GM23248 (cell line): ENCODE measurements at regions not wholly inside any gene's neighbourhood (a gene's known extent, or its start where the extent isn't known, plus 50 kb on each side); places are given as distances from the start of the nearest gene placed in this dataset.

ENCODE experiments used
- DNase-seq: peaks from one replicate; pipeline ENCODE4 v3.0.0-alpha.2; 2015
- H2AFZ ChIP-seq: fragments of 200-600 bp; sonication (generic); 2 replicates; pipeline ENCODE4 v1.6.1; 2016; ENCODE audit warnings: antibody characterized with exemption
- H3F3A ChIP-seq: fragments of 200-600 bp; sonication (generic); 2 replicates; pipeline ENCODE4 v1.6.1; 2016; ENCODE audit warnings: mild to moderate bottlenecking, antibody characterized with exemption, mixed run types; ENCODE audit not compliant: insufficient read depth
- H3K27ac ChIP-seq: fragments of 200-600 bp; sonication (generic); 2 replicates; pipeline ENCODE4 v1.5.1; 2016; ENCODE audit warnings: mild to moderate bottlenecking
- H3K27me3 ChIP-seq: fragments of 200-600 bp; sonication (generic); replicated peaks from 2 replicates; pipeline ENCODE4 v1.6.1; 2016; ENCODE audit warnings: mild to moderate bottlenecking; ENCODE audit not compliant: insufficient read depth
- H3K36me3 ChIP-seq: fragments of 200-600 bp; sonication (generic); 2 replicates; pipeline ENCODE4 v1.6.1; 2016; ENCODE audit warnings: low read depth, mild to moderate bottlenecking
- H3K4me1 ChIP-seq: fragments of 200-600 bp; sonication (generic); 2 replicates; pipeline ENCODE4 v1.6.1; 2016; ENCODE audit warnings: mild to moderate bottlenecking; ENCODE audit not compliant: insufficient read depth
- H3K4me2 ChIP-seq: fragments of 200-600 bp; sonication (generic); one replicate; pipeline ENCODE4 v1.6.1; 2016; ENCODE audit warnings: mild to moderate bottlenecking; ENCODE audit not compliant: unreplicated experiment
- H3K4me3 ChIP-seq: fragments of 200-600 bp; sonication (generic); 2 replicates; pipeline ENCODE4 v1.5.1; 2016; ENCODE audit warnings: mild to moderate bottlenecking
- H3K79me2 ChIP-seq: fragments of 200-600 bp; sonication (generic); 2 replicates; pipeline ENCODE4 v1.6.1; 2016; ENCODE audit warnings: mild to moderate bottlenecking; ENCODE audit not compliant: insufficient read depth
- H3K9ac ChIP-seq: fragments of 200-600 bp; sonication (generic); 2 replicates; pipeline ENCODE4 v1.6.1; 2016; ENCODE audit warnings: mild to moderate bottlenecking
- H3K9me2 ChIP-seq: fragments of 200-600 bp; sonication (generic); 2 replicates; pipeline ENCODE4 v1.6.1; 2016; ENCODE audit warnings: mixed run types, mild to moderate bottlenecking, moderate library complexity; ENCODE audit not compliant: insufficient read depth
- H3K9me3 ChIP-seq: fragments of 200-600 bp; sonication (generic); one replicate; pipeline ENCODE4 v1.6.1; 2017; ENCODE audit warnings: low read depth
- H4K20me1 ChIP-seq: fragments of 200-600 bp; sonication (generic); 2 replicates; pipeline ENCODE4 v1.6.0; 2016; ENCODE audit not compliant: insufficient read depth
- EZH2 ChIP-seq: fragments of 200-600 bp; sonication (generic); IDR thresholded peaks from 2 replicates; pipeline ENCODE4 v1.6.1; 2018; ENCODE audit warnings: antibody characterized with exemption, mild to moderate bottlenecking; ENCODE audit not compliant: insufficient read depth, poor library complexity, severe bottlenecking
- EZH2phosphoT487 ChIP-seq: fragments of 200-600 bp; sonication (generic); IDR thresholded peaks from 2 replicates; pipeline ENCODE4 v1.6.1; 2018; ENCODE audit warnings: antibody characterized with exemption, moderate library complexity, mild to moderate bottlenecking, low read depth; ENCODE audit not compliant: insufficient read depth
- WGBS, 2 experiments: methylation state at CpG; one replicate each; pipeline ENCODE4 v1.1.6; 2015 to 2017; ENCODE audit warnings: low lambda C conversion rate in 2 of 2, low coverage in 1 of 2; ENCODE audit errors: missing lambda C conversion rate in 2 of 2; 5-methylcytosine and 5-hydroxymethylcytosine counted together
- in situ Hi-C: fragments of 300-500 bp; cut with MboI; formaldehyde crosslinking; loops from 2 replicates; pipeline ENCODE4 v1.15.0; 2020

- Histone ChIP-seq H2AFZ (no peak overlapping the region), H3K9me2 (no peaks in the 10 kb centered on the region), H3K79me2 (no peaks in the 10 kb centered on the region), H3K4me2 (no peak overlapping the region), H3K27me3 (no peaks in the 10 kb centered on the region), H4K20me1 (no peaks in the 10 kb centered on the region), H3K9ac (no peak overlapping the region), H3K9me3 (no peaks in the 10 kb centered on the region), H3F3A (no peaks in the 10 kb centered on the region), H3K36me3 (no peaks in the 10 kb centered on the region), H3K27ac (no peak overlapping the region), H3K4me1 (no peaks in the 10 kb centered on the region), H3K4me3 (no peak overlapping the region)
- in situ Hi-C loops: no loop called here
- TF ChIP-seq EZH2 (no peak), EZH2phosphoT487 (no peak)
- WGBS, 2 experiments: 15 to 21% methylated on average over 2 of the region's 2 CpGs
- no peak for DNase-seq
Measured at GRCh38 chr7:10181996-10182395, 791.7 kb upstream of the PHF14 start.

- H2AFZ ChIP-seq: no peak overlapping the region
- no peak for TF ChIP-seq EZH2
- no peaks in the 10 kb centered on the region for H4K20me1 ChIP-seq
- no peak overlapping the region for H3K4me3 ChIP-seq
- H3K27me3 ChIP-seq: no peaks in the 10 kb centered on the region
- no peaks in the 10 kb centered on the region for H3K4me1 ChIP-seq
- WGBS, 2 experiments: 31 to 57% methylated on average over 3 of the region's 3 CpGs
- no peak overlapping the region for H3K27ac ChIP-seq
- no peaks in the 10 kb centered on the region for H3K9me2 ChIP-seq
- in situ Hi-C loops: no loop called here
- no peaks in the 10 kb centered on the region for H3F3A ChIP-seq
- no peak overlapping the region for H3K4me2 ChIP-seq
- no peaks in the 10 kb centered on the region for H3K36me3 ChIP-seq
- H3K9ac ChIP-seq: no peak overlapping the region
- H3K9me3 ChIP-seq: no peaks in the 10 kb centered on the region
- H3K79me2 ChIP-seq: no peaks in the 10 kb centered on the region
- DNase-seq: no peak
Measured at GRCh38 chr7:10192074-10192473, 781.6 kb upstream of the PHF14 start.

DNA sequence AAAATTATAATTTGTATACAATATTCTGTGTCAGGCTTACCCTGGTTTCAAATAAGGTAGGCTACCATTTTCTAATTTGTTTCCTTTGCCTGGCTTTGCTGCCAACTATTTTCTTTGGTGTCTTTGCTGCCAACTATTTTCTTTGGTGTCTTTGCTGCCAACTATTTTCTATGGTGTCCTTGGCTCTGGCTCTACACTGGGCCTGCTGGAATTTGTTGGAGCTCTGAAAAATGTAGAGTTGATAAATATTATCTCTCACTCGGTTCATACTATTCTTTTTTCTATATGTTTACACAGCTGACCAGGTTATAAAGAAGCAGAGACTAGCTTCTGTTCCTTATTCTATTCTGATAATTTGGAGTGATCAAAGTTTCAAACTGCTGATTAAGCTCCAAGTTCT, 768.0 kb upstream of the PHF14 start:
- Histone ChIP-seq H3K9me2 (no peaks in the 10 kb centered on the region), H3K27ac (no peak overlapping the region), H4K20me1 (no peaks in the 10 kb centered on the region), H3F3A (no peaks in the 10 kb centered on the region), H3K9ac (no peak overlapping the region), H3K36me3 (no peaks in the 10 kb centered on the region), H3K79me2 (no peaks in the 10 kb centered on the region), H3K4me3 (no peak overlapping the region), H3K9me3 (no peaks in the 10 kb centered on the region), H3K27me3 (no peaks in the 10 kb centered on the region), H3K4me1 (no peaks in the 10 kb centered on the region), H2AFZ (no peak overlapping the region), H3K4me2 (no peak overlapping the region)
- in situ Hi-C loops: no loop called here
- no peak for DNase-seq
- TF ChIP-seq EZH2: no peak
- TF ChIP-seq EZH2phosphoT487: no peak
- 4 to 8% methylated on average over 1 of the region's 1 CpG for WGBS, 2 experiments

GRCh38 chr7:10210000-10210399, 763.7 kb upstream of the PHF14 start:
- Histone ChIP-seq H3K9ac (no peak overlapping the region), H3K27me3 (no peaks in the 10 kb centered on the region), H3K36me3 (no peaks in the 10 kb centered on the region), H3K4me1 (no peaks in the 10 kb centered on the region), H3K9me3 (no peaks in the 10 kb centered on the region), H3K79me2 (no peaks in the 10 kb centered on the region), H3K4me3 (no peak overlapping the region), H3K27ac (no peak overlapping the region), H3K9me2 (no peaks in the 10 kb centered on the region), H4K20me1 (no peaks in the 10 kb centered on the region), H2AFZ (no peak overlapping the region), H3F3A (no peaks in the 10 kb centered on the region), H3K4me2 (no peak overlapping the region)
- WGBS, 2 experiments: 5 to 11% methylated on average over 4 of the region's 4 CpGs
- no peak for DNase-seq
- in situ Hi-C loops: no loop called here
- TF ChIP-seq EZH2 (no peak), EZH2phosphoT487 (no peak)

GRCh38 chr7:10211016-10211415, 762.7 kb upstream of the PHF14 start:
- no peaks in the 10 kb centered on the region for H3K36me3 ChIP-seq
- TF ChIP-seq EZH2phosphoT487 (no peak), EZH2 (no peak)
- H3F3A ChIP-seq: no peaks in the 10 kb centered on the region
- H3K4me3 ChIP-seq: no peak overlapping the region
- no peak overlapping the region for H2AFZ ChIP-seq
- H3K4me2 ChIP-seq: no peak overlapping the region
- H3K27ac ChIP-seq: no peak overlapping the region
- in situ Hi-C loops: no loop called here
- DNase-seq: no peak
- no peak overlapping the region for H3K9ac ChIP-seq
- no peaks in the 10 kb centered on the region for H3K4me1 ChIP-seq
- H3K9me2 ChIP-seq: no peaks in the 10 kb centered on the region
- no peaks in the 10 kb centered on the region for H3K79me2 ChIP-seq
- 2 to 8% methylated on average over 1 of the region's 1 CpG for WGBS, 2 experiments
- no peaks in the 10 kb centered on the region for H3K9me3 ChIP-seq
- no peaks in the 10 kb centered on the region for H4K20me1 ChIP-seq
- H3K27me3 ChIP-seq: no peaks in the 10 kb centered on the region
